ENCODE measurements at regions not wholly inside any gene's neighbourhood (a gene's known extent, or its start where the extent isn't known, plus 50 kb on each side); places are given as distances from the start of the nearest gene placed in this dataset.

DNA sequence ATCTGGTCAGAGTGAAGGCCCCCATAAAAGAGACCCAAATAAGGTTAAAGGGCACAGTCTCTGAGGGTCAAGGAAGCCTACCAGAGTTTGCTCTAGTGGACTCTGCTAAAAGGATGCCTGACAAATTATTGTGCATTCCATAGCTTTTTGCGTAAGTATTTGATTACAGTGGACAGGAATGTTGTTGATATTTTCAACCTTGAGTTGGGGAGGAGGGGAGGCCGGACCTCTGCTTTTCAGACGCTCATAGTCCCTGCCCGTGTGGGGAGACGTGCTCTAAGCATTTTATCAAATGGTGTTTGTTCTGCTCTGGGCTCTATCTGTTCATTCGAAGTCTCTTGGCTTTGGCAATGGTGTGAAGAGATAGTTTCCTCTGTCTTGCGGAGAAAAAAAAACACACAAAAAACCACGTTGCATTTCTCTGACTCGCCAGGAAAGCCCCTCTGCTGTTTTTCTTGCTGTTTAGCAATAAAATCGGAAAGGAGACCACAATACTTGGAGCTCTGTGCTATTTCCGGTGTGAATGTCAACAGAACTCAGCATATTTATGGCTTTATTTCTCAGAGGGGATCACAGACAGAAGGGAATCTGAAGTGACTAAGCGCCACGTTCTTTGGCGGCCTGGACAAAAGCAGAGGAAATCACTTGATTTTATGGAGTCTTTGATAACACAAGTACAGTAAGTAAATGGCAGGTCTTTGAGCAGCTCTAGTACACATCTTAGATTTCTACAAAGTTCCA, 159.8 kb downstream of the ZFP64 start:
- TF ChIP-seq, protein P1, sequence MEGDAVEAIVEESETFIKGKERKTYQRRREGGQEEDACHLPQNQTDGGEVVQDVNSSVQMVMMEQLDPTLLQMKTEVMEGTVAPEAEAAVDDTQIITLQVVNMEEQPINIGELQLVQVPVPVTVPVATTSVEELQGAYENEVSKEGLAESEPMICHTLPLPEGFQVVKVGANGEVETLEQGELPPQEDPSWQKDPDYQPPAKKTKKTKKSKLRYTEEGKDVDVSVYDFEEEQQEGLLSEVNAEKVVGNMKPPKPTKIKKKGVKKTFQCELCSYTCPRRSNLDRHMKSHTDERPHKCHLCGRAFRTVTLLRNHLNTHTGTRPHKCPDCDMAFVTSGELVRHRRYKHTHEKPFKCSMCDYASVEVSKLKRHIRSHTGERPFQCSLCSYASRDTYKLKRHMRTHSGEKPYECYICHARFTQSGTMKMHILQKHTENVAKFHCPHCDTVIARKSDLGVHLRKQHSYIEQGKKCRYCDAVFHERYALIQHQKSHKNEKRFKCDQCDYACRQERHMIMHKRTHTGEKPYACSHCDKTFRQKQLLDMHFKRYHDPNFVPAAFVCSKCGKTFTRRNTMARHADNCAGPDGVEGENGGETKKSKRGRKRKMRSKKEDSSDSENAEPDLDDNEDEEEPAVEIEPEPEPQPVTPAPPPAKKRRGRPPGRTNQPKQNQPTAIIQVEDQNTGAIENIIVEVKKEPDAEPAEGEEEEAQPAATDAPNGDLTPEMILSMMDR (IDR thresholded peaks at IDR 0.05), result no peak
- TF ChIP-seq POLR2AphosphoS5 (IDR thresholded peaks at IDR 0.05; ENCODE audit: low read depth, low read length) (no peak), TCF7L2 (IDR thresholded peaks at IDR 0.05; ENCODE audit: low read depth, low read length) (no peak)
- TF ChIP-seq, protein P2, sequence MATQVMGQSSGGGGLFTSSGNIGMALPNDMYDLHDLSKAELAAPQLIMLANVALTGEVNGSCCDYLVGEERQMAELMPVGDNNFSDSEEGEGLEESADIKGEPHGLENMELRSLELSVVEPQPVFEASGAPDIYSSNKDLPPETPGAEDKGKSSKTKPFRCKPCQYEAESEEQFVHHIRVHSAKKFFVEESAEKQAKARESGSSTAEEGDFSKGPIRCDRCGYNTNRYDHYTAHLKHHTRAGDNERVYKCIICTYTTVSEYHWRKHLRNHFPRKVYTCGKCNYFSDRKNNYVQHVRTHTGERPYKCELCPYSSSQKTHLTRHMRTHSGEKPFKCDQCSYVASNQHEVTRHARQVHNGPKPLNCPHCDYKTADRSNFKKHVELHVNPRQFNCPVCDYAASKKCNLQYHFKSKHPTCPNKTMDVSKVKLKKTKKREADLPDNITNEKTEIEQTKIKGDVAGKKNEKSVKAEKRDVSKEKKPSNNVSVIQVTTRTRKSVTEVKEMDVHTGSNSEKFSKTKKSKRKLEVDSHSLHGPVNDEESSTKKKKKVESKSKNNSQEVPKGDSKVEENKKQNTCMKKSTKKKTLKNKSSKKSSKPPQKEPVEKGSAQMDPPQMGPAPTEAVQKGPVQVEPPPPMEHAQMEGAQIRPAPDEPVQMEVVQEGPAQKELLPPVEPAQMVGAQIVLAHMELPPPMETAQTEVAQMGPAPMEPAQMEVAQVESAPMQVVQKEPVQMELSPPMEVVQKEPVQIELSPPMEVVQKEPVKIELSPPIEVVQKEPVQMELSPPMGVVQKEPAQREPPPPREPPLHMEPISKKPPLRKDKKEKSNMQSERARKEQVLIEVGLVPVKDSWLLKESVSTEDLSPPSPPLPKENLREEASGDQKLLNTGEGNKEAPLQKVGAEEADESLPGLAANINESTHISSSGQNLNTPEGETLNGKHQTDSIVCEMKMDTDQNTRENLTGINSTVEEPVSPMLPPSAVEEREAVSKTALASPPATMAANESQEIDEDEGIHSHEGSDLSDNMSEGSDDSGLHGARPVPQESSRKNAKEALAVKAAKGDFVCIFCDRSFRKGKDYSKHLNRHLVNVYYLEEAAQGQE (IDR thresholded peaks at IDR 0.05; ENCODE audit: insufficient read depth in 1 of 2, low read depth in 2 of 2, low read length in 1 of 2), result no peak
